VCaP (cell line): ENCODE measurements at regions not wholly inside any gene's neighbourhood (a gene's known extent, or its start where the extent isn't known, plus 50 kb on each side); places are given as distances from the start of the nearest gene placed in this dataset.

ENCODE experiments used
- H3K27ac ChIP-seq: fragments of 450-650 bp; 2 replicates; pipeline ENCODE4 v1.5.1; 2017
- TF ChIP-seq, protein P1 (sequence below): fragments of 450-650 bp; conservative IDR thresholded peaks from 2 replicates; pipeline ENCODE4 v1.5.1; 2017; ENCODE audit warnings: mild to moderate bottlenecking, moderate library complexity

DNA sequence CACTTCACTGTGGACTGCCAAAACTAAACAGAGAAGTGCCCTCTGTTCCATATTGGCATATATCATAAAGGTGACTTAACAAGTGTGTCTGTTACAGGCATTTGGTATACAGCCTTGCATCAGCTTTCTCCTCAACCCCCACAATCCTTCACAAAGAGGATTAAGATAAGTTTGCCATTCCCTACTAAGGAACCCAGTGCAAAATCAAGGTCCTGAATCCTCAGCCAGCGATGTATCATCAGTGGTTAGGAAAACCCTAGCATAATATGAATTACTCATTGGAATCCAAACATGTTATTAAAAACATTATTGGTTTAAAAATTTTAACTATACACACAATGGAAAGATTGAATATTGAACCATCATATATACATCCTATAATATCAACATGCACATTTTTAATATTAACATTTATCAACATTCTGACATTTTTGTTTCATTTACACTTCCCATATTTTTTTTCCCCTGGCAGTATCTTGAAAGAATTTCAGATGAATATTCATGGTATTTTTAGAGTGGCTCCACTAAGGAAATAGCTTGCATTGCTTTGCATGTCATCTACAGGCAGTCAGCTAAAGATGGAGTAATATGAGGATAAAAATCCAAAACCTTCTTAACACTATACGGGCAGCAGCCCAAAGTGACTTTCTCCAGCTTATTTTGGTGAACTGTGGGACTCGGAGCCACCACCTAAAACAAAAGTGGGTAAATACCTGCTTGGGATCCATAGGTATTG, 215.6 kb upstream of the CHRM2 start:
- TF ChIP-seq, protein P1, sequence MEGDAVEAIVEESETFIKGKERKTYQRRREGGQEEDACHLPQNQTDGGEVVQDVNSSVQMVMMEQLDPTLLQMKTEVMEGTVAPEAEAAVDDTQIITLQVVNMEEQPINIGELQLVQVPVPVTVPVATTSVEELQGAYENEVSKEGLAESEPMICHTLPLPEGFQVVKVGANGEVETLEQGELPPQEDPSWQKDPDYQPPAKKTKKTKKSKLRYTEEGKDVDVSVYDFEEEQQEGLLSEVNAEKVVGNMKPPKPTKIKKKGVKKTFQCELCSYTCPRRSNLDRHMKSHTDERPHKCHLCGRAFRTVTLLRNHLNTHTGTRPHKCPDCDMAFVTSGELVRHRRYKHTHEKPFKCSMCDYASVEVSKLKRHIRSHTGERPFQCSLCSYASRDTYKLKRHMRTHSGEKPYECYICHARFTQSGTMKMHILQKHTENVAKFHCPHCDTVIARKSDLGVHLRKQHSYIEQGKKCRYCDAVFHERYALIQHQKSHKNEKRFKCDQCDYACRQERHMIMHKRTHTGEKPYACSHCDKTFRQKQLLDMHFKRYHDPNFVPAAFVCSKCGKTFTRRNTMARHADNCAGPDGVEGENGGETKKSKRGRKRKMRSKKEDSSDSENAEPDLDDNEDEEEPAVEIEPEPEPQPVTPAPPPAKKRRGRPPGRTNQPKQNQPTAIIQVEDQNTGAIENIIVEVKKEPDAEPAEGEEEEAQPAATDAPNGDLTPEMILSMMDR = no peak
- no peak overlapping the region for H3K27ac ChIP-seq

DNA sequence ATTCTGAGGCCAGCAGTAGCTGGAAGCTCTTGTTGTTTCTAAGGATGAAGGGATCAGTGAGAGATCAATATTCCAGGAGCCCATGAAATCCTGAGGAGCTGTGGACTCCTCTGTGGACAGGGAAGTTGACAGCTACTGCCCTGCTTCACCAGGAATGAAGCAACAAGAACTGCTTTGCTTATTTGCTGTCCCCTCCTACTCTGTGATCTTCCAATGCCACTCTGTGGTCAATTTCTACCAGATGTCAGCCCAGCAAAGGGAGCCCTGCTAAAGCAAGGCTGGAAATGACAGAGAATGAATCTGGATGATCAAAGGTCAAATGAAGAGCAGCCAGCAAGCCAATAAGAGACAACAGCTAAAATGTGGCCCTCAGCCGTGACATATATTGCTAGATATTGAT, 227.5 kb upstream of the CHRM2 start:
- TF ChIP-seq, protein P1 = no peak
- H3K27ac ChIP-seq = no peak overlapping the region

DNA sequence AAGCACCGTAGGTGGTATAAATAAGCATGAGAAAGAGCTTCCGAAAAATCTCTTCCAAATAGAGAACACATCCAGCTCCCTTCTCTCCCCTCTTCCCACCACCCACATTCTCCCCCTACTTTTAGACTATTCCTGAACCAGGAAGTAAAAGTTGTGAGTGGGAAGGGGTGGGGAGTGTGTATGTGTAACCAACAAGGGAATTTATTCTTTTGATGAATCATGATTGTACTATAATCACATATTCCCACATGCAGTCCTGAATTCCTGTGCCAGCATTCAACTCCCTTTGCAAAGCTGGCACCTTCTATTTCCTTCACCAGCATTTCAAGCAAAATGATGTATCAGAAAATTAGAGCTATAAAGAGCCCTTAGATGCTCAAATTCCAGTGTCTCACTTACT, 230.6 kb upstream of the CHRM2 start:
- TF ChIP-seq, protein P1 = no peak

DNA sequence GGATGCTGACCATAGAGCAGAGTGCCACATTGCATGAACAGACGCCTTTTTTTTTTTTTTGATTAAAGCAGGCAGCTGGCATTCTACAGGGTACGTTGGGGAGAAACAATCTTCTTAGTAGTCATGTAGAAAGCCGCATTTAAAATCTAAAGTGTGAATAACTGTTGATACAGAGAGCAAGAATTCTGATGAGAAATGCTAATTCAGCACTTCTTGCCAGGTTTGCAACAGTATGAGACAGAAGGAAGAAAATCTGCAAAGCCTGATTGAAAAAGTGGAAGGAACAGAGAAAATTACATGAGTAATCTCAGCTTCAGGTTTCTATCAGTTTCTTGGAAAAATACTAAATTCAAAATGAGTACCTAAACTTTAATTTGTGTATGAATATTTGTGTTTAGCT, 232.7 kb upstream of the CHRM2 start:
- no peak overlapping the region for H3K27ac ChIP-seq
- TF ChIP-seq, protein P1 = no peak

More for the DNA sequence above, 230.6 kb upstream of the CHRM2 start:
- no peak overlapping the region for H3K27ac ChIP-seq

DNA sequence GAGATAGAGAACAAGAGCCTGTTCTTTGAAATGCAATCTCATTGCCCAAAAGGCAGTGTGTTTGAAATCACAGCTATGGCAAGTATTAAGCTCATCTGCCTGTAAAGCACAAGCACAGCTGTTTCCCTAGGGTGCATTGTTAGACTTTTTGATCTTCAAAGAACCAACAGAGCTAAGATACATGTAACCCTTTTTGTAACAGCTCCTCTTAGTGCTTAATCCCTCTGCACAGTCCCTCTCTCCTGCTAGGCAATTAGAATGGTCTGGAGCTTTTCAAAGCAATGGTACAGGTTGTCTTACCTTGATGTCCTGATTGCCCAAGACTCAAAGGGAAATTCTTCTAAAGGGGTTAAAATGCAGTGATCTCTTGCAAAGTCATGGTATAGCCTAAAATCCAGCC, 249.6 kb upstream of the CHRM2 start:
- H3K27ac ChIP-seq = no peak overlapping the region
- TF ChIP-seq, protein P1 = no peak

DNA sequence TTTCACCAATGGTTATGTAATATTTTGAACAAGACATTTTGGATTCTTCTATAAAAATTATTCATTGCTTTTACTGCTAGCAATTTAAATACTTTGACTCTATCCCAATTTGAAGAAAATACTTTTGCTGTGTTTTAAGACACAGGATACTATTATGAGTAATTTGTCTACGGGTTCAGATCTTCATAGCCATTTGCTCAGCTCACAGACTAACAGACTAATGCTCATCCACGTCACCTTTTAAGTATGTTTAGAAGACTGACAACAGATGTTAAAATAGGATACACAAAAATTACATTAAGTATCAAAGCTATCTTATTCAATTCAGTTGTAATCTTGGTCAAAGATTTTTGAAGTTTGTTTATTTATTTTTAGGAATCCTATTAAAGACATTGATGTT, 251.3 kb upstream of the CHRM2 start:
- H3K27ac ChIP-seq = no peak overlapping the region
- TF ChIP-seq, protein P1 = no peak

DNA sequence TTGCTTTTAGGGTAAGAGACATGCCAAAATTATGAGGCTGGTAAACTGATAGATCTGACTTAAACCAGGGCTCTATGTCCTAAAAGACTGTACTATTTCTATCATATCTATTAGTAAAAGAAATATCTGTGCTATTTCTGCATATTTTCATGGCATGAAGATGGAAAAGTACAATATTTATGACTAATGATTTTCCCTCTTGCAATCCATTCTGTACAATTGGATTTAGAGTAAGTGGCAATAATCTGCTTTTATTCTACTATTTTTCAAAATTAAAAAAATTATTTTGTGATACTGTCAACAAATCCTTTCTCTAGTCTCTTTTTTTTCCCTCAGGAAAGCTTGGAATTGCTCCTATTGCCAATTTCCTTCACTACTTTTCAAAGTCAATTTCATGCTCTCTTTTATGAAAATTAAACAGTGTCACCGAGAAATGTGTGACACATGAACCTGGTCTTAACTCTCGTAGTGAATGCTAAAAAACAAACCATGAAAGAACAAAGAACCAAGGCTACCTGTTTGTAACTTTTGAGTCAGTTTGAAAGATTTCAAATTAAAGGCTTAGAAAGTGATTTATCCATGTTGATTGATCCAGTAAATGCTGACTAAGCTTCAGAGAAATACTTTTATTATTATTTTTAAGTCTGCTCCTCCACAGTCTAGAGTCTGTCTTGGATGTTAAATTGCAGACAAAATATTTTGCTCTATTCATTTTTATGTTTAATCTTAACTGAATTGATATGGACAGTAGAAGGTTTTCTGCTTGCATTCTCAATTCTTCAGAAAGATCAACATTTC, 262.7 kb upstream of the CHRM2 start:
- TF ChIP-seq, protein P1 = no peak
- H3K27ac ChIP-seq = no peak overlapping the region
